Natural killer cell (primary cell): ENCODE measurements at regions not wholly inside any gene's neighbourhood (a gene's known extent, or its start where the extent isn't known, plus 50 kb on each side); places are given as distances from the start of the nearest gene placed in this dataset.

Experiments used
- ATAC-seq, 3 donors: fragments of 150-1000 bp in 2 of 3; fragments of 200-7000 bp in 1 of 3; cut with Tn5 transposase; 1 replicate in 1 of 3; 2 replicates in 2 of 3; pipeline ENCODE4 v1.10.0; 2021; ENCODE audit warnings: mild to moderate bottlenecking in 2 of 3, moderate library complexity in 2 of 3
- DNase-seq, 2 donors: peaks; one replicate each; pipeline versions ENCODE4 v3.0.0 to v3.0.0-alpha.2; 2013 to 2021; ENCODE audit warnings: mixed read lengths in 1 of 2
- H3K27ac ChIP-seq: one replicate; pipeline ENCODE4 v1.5.1; 2013; ENCODE audit warnings: mild to moderate bottlenecking, low read length
- H3K27me3 ChIP-seq: one replicate; pipeline ENCODE4 v1.6.1; 2013; ENCODE audit warnings: low read length; ENCODE audit not compliant: control insufficient read depth, insufficient read depth
- H3K36me3 ChIP-seq: one replicate; pipeline ENCODE4 v1.6.1; 2013; ENCODE audit warnings: low read length; ENCODE audit not compliant: control insufficient read depth, insufficient read depth
- H3K4me1 ChIP-seq: one replicate; pipeline ENCODE4 v1.6.1; 2013; ENCODE audit warnings: low read length; ENCODE audit not compliant: control insufficient read depth, insufficient read depth
- H3K4me3 ChIP-seq: one replicate; pipeline ENCODE4 v1.5.1; 2013; ENCODE audit warnings: low read length
- H3K9me3 ChIP-seq: one replicate; pipeline ENCODE4 v1.6.1; 2013; ENCODE audit warnings: low read length; ENCODE audit not compliant: control insufficient read depth, insufficient read depth
- H3K27ac Mint-ChIP-seq, 2 donors: one replicate each; pipeline ENCODE4 v1.8.0; 2022; ENCODE audit warnings: mild to moderate bottlenecking in 2 of 2, mixed read lengths in 2 of 2, moderate library complexity in 1 of 2
- H3K27me3 Mint-ChIP-seq, 2 donors: one replicate each; pipeline ENCODE4 v1.8.0; 2022; ENCODE audit warnings: low read depth in 2 of 2, mixed read lengths in 2 of 2
- H3K36me3 Mint-ChIP-seq: one replicate; pipeline ENCODE4 v1.8.0; 2022; ENCODE audit warnings: mixed read lengths
- H3K4me1 Mint-ChIP-seq, 2 donors: one replicate each; pipeline ENCODE4 v1.8.0; 2022; ENCODE audit warnings: mixed read lengths in 2 of 2
- H3K4me3 Mint-ChIP-seq: one replicate; pipeline ENCODE4 v1.8.0; 2022; ENCODE audit warnings: mild to moderate bottlenecking, moderate library complexity, mixed read lengths
- H3K9me3 Mint-ChIP-seq, 2 donors: one replicate each; pipeline ENCODE4 v1.8.0; 2022; ENCODE audit warnings: mixed read lengths in 2 of 2
- WGBS: methylation state at CpG from one replicate; pipeline ENCODE4 v1.1.7; 2013; ENCODE audit warnings: missing lambda C conversion rate; ENCODE audit not compliant: insufficient coverage; 5-methylcytosine and 5-hydroxymethylcytosine counted together
- intact Hi-C: fragments of 100-400 bp; cut with micrococcal nuclease; formaldehyde crosslinking; loops from one replicate; pipeline ENCODE4 v1.14.2; 2022
- TF ChIP-seq, protein P1 (sequence below): fragments of 200-600 bp; IDR thresholded peaks from one replicate; pipeline ENCODE4 v1.8.0; 2022; ENCODE audit warnings: antibody characterized with exemption

DNA sequence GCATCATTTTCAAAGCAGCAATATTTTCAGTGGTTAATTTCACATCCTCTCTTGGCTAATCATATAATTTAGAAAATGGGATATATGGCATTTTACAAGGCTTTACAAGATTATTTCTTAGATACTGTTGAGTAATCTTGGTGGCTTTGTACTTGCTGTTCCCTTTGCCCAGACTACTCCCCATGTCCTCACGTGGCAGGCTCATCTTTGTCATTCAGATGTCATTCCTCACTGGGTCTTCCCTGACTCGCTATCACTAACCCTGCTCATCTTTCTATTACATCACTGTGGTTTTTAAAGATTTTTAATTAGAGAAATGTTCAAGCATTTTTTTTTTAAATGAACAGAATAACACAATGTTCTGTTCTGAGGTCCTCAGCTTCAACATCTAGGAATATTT lies 240.0 kb upstream of the IRX5 start:
- Histone ChIP-seq H3K27ac (no peak overlapping the region), H3K4me3 (no peak overlapping the region), H3K9me3 (no peaks in the 10 kb centered on the region), H3K36me3 (no peaks in the 10 kb centered on the region), H3K27me3 (no peaks in the 10 kb centered on the region), H3K4me1 (no peaks in the 10 kb centered on the region)
- H3K27ac Mint-ChIP-seq: no peak overlapping the region
- no peak overlapping the region for H3K4me3 Mint-ChIP-seq
- no peak for DNase-seq
- H3K4me1 Mint-ChIP-seq: no peaks in the 10 kb centered on the region
- no peak for ATAC-seq
- H3K36me3 Mint-ChIP-seq: no peaks in the 10 kb centered on the region
- peaks cover 0 to 4% of the 10 kb centered on the region in 2 donors for H3K9me3 Mint-ChIP-seq
- no peaks in the 10 kb centered on the region for H3K27me3 Mint-ChIP-seq
- intact Hi-C loops: no loop called here
- 60% methylated on average over 1 of the region's 2 CpGs for WGBS
- TF ChIP-seq, protein P1, sequence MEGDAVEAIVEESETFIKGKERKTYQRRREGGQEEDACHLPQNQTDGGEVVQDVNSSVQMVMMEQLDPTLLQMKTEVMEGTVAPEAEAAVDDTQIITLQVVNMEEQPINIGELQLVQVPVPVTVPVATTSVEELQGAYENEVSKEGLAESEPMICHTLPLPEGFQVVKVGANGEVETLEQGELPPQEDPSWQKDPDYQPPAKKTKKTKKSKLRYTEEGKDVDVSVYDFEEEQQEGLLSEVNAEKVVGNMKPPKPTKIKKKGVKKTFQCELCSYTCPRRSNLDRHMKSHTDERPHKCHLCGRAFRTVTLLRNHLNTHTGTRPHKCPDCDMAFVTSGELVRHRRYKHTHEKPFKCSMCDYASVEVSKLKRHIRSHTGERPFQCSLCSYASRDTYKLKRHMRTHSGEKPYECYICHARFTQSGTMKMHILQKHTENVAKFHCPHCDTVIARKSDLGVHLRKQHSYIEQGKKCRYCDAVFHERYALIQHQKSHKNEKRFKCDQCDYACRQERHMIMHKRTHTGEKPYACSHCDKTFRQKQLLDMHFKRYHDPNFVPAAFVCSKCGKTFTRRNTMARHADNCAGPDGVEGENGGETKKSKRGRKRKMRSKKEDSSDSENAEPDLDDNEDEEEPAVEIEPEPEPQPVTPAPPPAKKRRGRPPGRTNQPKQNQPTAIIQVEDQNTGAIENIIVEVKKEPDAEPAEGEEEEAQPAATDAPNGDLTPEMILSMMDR: no peak

DNA sequence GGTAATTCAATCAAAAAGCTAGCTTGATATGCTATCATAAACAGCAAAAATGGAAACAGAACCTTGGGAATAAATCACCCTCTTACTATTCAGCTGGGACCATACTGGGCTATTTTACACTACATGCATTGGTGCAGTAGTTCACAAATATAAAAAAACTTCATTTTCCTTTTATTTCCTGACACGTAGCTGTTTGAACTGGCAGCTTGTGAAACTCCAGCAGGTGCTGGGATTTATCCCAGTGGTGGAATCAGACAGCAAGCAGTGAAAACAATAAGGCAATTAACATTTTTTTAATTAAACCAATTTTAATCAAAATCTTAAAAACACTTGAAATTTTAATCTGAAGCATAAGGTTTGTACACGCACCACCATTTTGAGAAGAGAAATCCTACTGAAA lies 240.4 kb upstream of the IRX5 start:
- no peak for DNase-seq
- Histone ChIP-seq H3K27ac (no peak overlapping the region), H3K4me1 (no peaks in the 10 kb centered on the region), H3K36me3 (no peaks in the 10 kb centered on the region), H3K9me3 (no peaks in the 10 kb centered on the region), H3K27me3 (no peaks in the 10 kb centered on the region), H3K4me3 (no peak overlapping the region)
- no peaks in the 10 kb centered on the region for H3K27me3 Mint-ChIP-seq
- no peaks in the 10 kb centered on the region for H3K4me1 Mint-ChIP-seq
- H3K36me3 Mint-ChIP-seq: no peaks in the 10 kb centered on the region
- WGBS: 67% methylated on average over 1 of the region's 2 CpGs
- intact Hi-C loops: no loop called here
- no peak for ATAC-seq
- TF ChIP-seq, protein P1: no peak
- no peak overlapping the region for H3K27ac Mint-ChIP-seq
- peaks cover 0 to 4% of the 10 kb centered on the region in 2 donors for H3K9me3 Mint-ChIP-seq
- no peak overlapping the region for H3K4me3 Mint-ChIP-seq

DNA sequence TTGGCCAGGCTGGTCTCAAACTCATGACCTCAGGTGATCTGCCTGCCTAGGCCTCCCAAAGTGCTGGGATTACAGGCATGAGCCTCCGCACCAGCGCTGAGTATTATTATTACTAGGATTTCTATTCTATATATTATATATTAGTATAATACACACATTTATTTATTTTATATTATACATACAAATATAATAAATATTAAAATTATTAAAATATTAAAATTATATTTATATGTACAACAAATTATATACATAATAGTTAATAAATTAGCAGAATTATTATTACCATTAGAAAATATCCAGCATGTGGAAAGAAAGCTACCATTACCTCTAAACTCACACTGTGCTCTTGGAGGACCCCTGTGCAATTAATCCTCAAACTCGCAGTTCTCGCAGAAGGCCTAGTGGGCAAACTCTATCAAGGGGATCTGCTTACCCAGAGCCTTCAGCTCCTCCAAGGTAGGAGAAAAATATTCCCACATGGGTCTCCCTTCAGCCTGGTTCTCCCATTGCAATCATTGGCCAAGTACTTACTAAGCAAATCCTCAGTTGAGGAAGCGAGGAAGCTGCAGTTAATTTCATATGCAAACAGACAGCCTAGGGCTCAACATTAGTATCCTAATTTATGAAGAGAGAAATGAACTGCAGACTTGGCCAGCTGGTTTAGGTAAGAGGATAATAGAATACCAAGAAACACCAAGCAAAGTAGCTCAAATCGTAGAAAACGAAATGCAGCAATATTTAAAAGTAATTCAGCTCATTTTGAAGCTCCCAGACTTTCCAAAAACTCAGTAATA lies 241.4 kb upstream of the IRX5 start:
- Mint-ChIP-seq H3K4me1 (no peaks in the 10 kb centered on the region), H3K9me3 (peaks cover 0 to 4% of the 10 kb centered on the region in 2 donors), H3K4me3 (no peak overlapping the region), H3K27ac (no peak overlapping the region), H3K36me3 (no peaks in the 10 kb centered on the region), H3K27me3 (peaks cover 0 to under 1% of the 10 kb centered on the region in 2 donors)
- Histone ChIP-seq H3K36me3 (no peaks in the 10 kb centered on the region), H3K4me1 (no peaks in the 10 kb centered on the region), H3K27ac (no peak overlapping the region), H3K9me3 (no peaks in the 10 kb centered on the region), H3K27me3 (no peaks in the 10 kb centered on the region), H3K4me3 (no peak overlapping the region)
- intact Hi-C loops: no loop called here
- DNase-seq: no peak
- WGBS: 100% methylated on average over 4 of the region's 7 CpGs
- ATAC-seq: no peak
- TF ChIP-seq, protein P1: no peak

DNA sequence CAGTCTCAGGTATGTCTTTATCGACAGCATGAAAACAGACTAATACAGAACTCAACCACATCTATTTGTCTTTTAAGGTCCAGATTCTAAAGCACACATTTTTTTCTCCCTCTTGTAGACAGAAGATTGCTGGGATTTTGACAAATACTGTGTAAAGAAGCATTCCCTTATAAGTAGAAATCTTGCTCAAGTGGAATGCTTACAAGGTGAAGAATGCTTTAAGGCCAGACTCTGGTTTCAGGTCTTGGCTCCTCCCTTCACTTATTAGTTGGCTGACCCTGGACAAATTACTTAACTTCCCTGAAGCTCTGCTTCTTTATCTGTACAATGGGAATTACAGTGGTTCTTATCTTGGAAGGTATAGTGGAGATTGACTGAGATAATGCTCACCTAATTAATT lies 242.3 kb upstream of the IRX5 start:
- H3K4me3 Mint-ChIP-seq: no peak overlapping the region
- no peak overlapping the region for H3K27ac Mint-ChIP-seq
- Histone ChIP-seq H3K27me3 (no peaks in the 10 kb centered on the region), H3K36me3 (no peaks in the 10 kb centered on the region), H3K27ac (no peak overlapping the region), H3K9me3 (no peaks in the 10 kb centered on the region), H3K4me3 (no peak overlapping the region), H3K4me1 (no peaks in the 10 kb centered on the region)
- H3K9me3 Mint-ChIP-seq: peaks cover 0 to 4% of the 10 kb centered on the region in 2 donors
- intact Hi-C loops: no loop called here
- no peaks in the 10 kb centered on the region for H3K36me3 Mint-ChIP-seq
- ATAC-seq (no peak), DNase-seq (no peak)
- no peaks in the 10 kb centered on the region for H3K4me1 Mint-ChIP-seq
- peaks cover 0 to 2% of the 10 kb centered on the region in 2 donors for H3K27me3 Mint-ChIP-seq
- WGBS: 100% methylated on average over 1 of the region's 1 CpG
- TF ChIP-seq, protein P1: no peak
